ENCODE measurements at regions not wholly inside any gene's neighbourhood (a gene's known extent, or its start where the extent isn't known, plus 50 kb on each side); places are given as distances from the start of the nearest gene placed in this dataset.

- DNase-seq (ENCODE audit: low read depth, low spot score): no peak
Observed at GRCh38 chr3:72204452-72204851, 419.5 kb upstream of the PROK2 start.

- no peak for DNase-seq (ENCODE audit: low read depth, low spot score)
Observed at GRCh38 chr3:72203613-72204349, 418.8 kb upstream of the PROK2 start.

GRCh38 chr3:72203105-72203504, 418.2 kb upstream of the PROK2 start:
- no peak for DNase-seq (ENCODE audit: low read depth, low spot score)

- DNase-seq (ENCODE audit: low read depth, low spot score): no peak
Observed at GRCh38 chr3:72200332-72200731, 415.4 kb upstream of the PROK2 start.

GRCh38 chr3:72199530-72199929, 414.6 kb upstream of the PROK2 start:
- no peak for DNase-seq (ENCODE audit: low read depth, low spot score)

GRCh38 chr3:72196377-72196929, 411.5 kb upstream of the PROK2 start:
- DNase-seq (ENCODE audit: low read depth, low spot score): no peak

- DNase-seq (ENCODE audit: low read depth, low spot score): no peak
Observed at GRCh38 chr3:72195895-72196294, 410.9 kb upstream of the PROK2 start.

GRCh38 chr3:72194458-72194857, 409.5 kb upstream of the PROK2 start:
- DNase-seq (ENCODE audit: low read depth, low spot score): no peak

- DNase-seq (ENCODE audit: low read depth, low spot score): no peak
Observed at GRCh38 chr3:72193771-72194430, 409.0 kb upstream of the PROK2 start.

- DNase-seq (ENCODE audit: low read depth, low spot score): no peak
Observed at GRCh38 chr3:72192572-72192971, 407.6 kb upstream of the PROK2 start.

- DNase-seq (ENCODE audit: low read depth, low spot score): no peak
Observed at GRCh38 chr3:72191209-72191960, 406.4 kb upstream of the PROK2 start.

GRCh38 chr3:72190050-72190449, 405.1 kb upstream of the PROK2 start:
- no peak for DNase-seq (ENCODE audit: low read depth, low spot score)

- DNase-seq (ENCODE audit: low read depth, low spot score): no peak
Observed at GRCh38 chr3:72189339-72189738, 404.4 kb upstream of the PROK2 start.

- DNase-seq (ENCODE audit: low read depth, low spot score): no peak
Observed at GRCh38 chr3:72188536-72188935, 403.6 kb upstream of the PROK2 start.

GRCh38 chr3:72187131-72187530, 402.2 kb upstream of the PROK2 start:
- DNase-seq (ENCODE audit: low read depth, low spot score): peak; percentile 7

GRCh38 chr3:72186400-72186855, 401.5 kb upstream of the PROK2 start:
- DNase-seq (ENCODE audit: low read depth, low spot score): no peak

- no peak for DNase-seq (ENCODE audit: low read depth, low spot score)
Observed at GRCh38 chr3:72185549-72186399, 400.8 kb upstream of the PROK2 start.

- DNase-seq (ENCODE audit: low read depth, low spot score): no peak
Observed at GRCh38 chr3:72183489-72183888, 398.5 kb upstream of the PROK2 start.

- no peak for DNase-seq (ENCODE audit: low read depth, low spot score)
Observed at GRCh38 chr3:72182206-72182605, 397.3 kb upstream of the PROK2 start.

GRCh38 chr3:72181251-72181650, 396.3 kb upstream of the PROK2 start:
- DNase-seq (ENCODE audit: low read depth, low spot score): no peak

GRCh38 chr3:72180405-72180804, 395.5 kb upstream of the PROK2 start:
- DNase-seq (ENCODE audit: low read depth, low spot score): no peak
